ENCODE measurements at regions not wholly inside any gene's neighbourhood (a gene's known extent, or its start where the extent isn't known, plus 50 kb on each side); places are given as distances from the start of the nearest gene placed in this dataset.

DNA sequence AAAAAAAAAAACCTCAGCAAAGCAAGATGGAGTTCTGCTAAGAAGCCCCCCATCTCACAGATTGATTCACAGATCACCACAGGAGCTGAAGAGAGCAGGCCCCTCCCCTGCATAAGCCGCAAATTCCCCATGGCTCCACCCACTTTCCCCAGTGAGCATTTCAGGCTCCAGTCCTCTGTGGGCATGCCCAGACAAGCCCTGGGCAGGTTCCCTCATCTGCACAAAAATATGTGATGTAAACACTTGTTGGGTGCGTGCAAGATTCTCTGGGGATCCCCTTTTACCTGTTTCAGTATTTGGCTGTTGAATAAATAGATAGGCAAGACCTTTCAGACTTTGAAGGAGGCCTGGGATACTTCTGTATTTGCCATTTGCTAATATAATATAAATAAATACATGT is 514.3 kb downstream of the PCDH7 start:
- Histone ChIP-seq H3K9me2 (ENCODE audit: low read depth, low read length) (no peaks in the 10 kb centered on the region), H3K4me1 (ENCODE audit: insufficient read depth, low read length, severe bottlenecking) (no peaks in the 10 kb centered on the region), H3K9ac (ENCODE audit: low read length) (no peak overlapping the region), H2AFZ (ENCODE audit: low read length) (no peak overlapping the region), H3K4me3 (ENCODE audit: low read depth, low read length, poor library complexity, severe bottlenecking) (no peak overlapping the region), H3F3A (ENCODE audit: insufficient read depth, low read length) (no peaks in the 10 kb centered on the region), H3K4me2 (ENCODE audit: low read length) (no peak overlapping the region), H3K79me2 (ENCODE audit: insufficient read depth, low read length) (no peaks in the 10 kb centered on the region), H4K20me1 (ENCODE audit: insufficient read depth, low read length) (no peaks in the 10 kb centered on the region), H3K9me3 (ENCODE audit: low read length) (no peaks in the 10 kb centered on the region), H3K36me3 (ENCODE audit: insufficient read depth, low read length) (no peaks in the 10 kb centered on the region), H3K27me3 (ENCODE audit: insufficient read depth, low read length) (no peaks in the 10 kb centered on the region), H3K27ac (ENCODE audit: low read depth, low read length, poor library complexity, severe bottlenecking) (no peak overlapping the region)
- no peak for TF ChIP-seq EZH2 (IDR thresholded peaks at IDR 0.05; ENCODE audit: borderline replicate concordance, low read length)
- TF ChIP-seq, protein P1, sequence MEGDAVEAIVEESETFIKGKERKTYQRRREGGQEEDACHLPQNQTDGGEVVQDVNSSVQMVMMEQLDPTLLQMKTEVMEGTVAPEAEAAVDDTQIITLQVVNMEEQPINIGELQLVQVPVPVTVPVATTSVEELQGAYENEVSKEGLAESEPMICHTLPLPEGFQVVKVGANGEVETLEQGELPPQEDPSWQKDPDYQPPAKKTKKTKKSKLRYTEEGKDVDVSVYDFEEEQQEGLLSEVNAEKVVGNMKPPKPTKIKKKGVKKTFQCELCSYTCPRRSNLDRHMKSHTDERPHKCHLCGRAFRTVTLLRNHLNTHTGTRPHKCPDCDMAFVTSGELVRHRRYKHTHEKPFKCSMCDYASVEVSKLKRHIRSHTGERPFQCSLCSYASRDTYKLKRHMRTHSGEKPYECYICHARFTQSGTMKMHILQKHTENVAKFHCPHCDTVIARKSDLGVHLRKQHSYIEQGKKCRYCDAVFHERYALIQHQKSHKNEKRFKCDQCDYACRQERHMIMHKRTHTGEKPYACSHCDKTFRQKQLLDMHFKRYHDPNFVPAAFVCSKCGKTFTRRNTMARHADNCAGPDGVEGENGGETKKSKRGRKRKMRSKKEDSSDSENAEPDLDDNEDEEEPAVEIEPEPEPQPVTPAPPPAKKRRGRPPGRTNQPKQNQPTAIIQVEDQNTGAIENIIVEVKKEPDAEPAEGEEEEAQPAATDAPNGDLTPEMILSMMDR (IDR thresholded peaks at IDR 0.05; ENCODE audit: low read length), result no peak

DNA sequence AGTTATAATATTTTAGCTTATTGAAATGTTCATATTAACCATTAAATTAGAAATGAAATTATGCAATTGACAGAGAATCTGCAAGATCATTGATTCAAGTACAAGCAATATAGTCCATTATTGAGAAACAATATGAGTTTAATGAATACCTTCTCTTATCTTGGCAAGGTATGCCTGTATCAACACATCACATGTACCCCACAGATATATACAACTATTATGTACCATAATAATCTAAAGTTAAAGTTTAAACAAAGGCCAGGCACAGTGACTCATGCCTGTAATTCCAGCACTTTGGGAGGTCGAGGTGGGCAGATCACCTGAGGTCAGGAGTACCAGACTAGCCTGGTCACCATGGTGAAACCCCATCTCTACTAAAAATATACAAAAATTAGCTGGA is 514.7 kb downstream of the PCDH7 start:
- Histone ChIP-seq H3K4me3 (ENCODE audit: low read depth, low read length, poor library complexity, severe bottlenecking) (no peak overlapping the region), H3K79me2 (ENCODE audit: insufficient read depth, low read length) (no peaks in the 10 kb centered on the region), H3K9me2 (ENCODE audit: low read depth, low read length) (no peaks in the 10 kb centered on the region), H4K20me1 (ENCODE audit: insufficient read depth, low read length) (no peaks in the 10 kb centered on the region), H3K4me2 (ENCODE audit: low read length) (no peak overlapping the region), H3K27ac (ENCODE audit: low read depth, low read length, poor library complexity, severe bottlenecking) (no peak overlapping the region), H3K9ac (ENCODE audit: low read length) (no peak overlapping the region), H3K36me3 (ENCODE audit: insufficient read depth, low read length) (no peaks in the 10 kb centered on the region), H3K4me1 (ENCODE audit: insufficient read depth, low read length, severe bottlenecking) (no peaks in the 10 kb centered on the region), H2AFZ (ENCODE audit: low read length) (no peak overlapping the region), H3F3A (ENCODE audit: insufficient read depth, low read length) (no peaks in the 10 kb centered on the region), H3K9me3 (ENCODE audit: low read length) (no peaks in the 10 kb centered on the region), H3K27me3 (ENCODE audit: insufficient read depth, low read length) (no peaks in the 10 kb centered on the region)
- TF ChIP-seq EZH2 (IDR thresholded peaks at IDR 0.05; ENCODE audit: borderline replicate concordance, low read length), result no peak
- TF ChIP-seq, protein P1 (IDR thresholded peaks at IDR 0.05; ENCODE audit: low read length), result no peak

DNA sequence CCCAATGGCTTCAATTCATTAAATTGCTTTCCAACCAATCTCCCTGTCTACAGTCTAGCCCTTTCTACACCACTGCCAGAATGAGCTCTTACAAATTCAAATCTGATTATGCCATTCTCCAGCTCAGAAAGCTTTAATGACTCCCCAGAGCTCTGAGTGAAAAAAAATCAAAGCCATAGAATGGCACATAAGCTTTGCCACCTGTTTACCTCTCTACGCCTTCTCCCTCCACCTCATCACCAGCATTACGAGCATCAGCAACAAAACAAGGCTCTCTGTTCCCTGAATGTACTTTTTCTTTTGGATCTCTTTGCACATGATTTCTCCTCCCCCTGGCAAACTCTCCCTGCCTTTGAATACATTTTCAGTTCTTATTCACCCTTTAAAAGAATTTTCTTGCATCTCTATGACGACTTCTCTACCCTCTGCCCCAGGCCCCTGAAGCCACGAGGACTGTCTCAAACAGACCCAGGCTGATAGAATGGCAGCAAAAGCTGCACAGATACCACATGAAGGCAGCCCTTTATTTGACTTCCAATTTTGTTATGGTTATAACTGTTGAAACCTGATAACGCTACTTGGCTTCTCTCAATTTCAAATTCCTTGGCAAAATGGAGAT is 516.0 kb downstream of the PCDH7 start:
- H3K36me3 ChIP-seq (ENCODE audit: insufficient read depth, low read length), result no peaks in the 10 kb centered on the region
- no peak overlapping the region for H3K9ac ChIP-seq (ENCODE audit: low read length)
- no peaks in the 10 kb centered on the region for H4K20me1 ChIP-seq (ENCODE audit: insufficient read depth, low read length)
- no peaks in the 10 kb centered on the region for H3K9me3 ChIP-seq (ENCODE audit: low read length)
- no peaks in the 10 kb centered on the region for H3K79me2 ChIP-seq (ENCODE audit: insufficient read depth, low read length)
- H3K27me3 ChIP-seq (ENCODE audit: insufficient read depth, low read length), result no peaks in the 10 kb centered on the region
- TF ChIP-seq, protein P1 (IDR thresholded peaks at IDR 0.05; ENCODE audit: low read length), result no peak
- no peak for TF ChIP-seq EZH2 (IDR thresholded peaks at IDR 0.05; ENCODE audit: borderline replicate concordance, low read length)
- no peaks in the 10 kb centered on the region for H3K4me1 ChIP-seq (ENCODE audit: insufficient read depth, low read length, severe bottlenecking)
- no peak overlapping the region for H3K4me2 ChIP-seq (ENCODE audit: low read length)
- no peak overlapping the region for H3K27ac ChIP-seq (ENCODE audit: low read depth, low read length, poor library complexity, severe bottlenecking)
- H3K9me2 ChIP-seq (ENCODE audit: low read depth, low read length), result no peaks in the 10 kb centered on the region
- H2AFZ ChIP-seq (ENCODE audit: low read length), result no peak overlapping the region
- H3K4me3 ChIP-seq (ENCODE audit: low read depth, low read length, poor library complexity, severe bottlenecking), result no peak overlapping the region
- no peaks in the 10 kb centered on the region for H3F3A ChIP-seq (ENCODE audit: insufficient read depth, low read length)

Data from OCI-LY1 (cell line).